ENCODE measurements at regions not wholly inside any gene's neighbourhood (a gene's known extent, or its start where the extent isn't known, plus 50 kb on each side); places are given as distances from the start of the nearest gene placed in this dataset.

DNA sequence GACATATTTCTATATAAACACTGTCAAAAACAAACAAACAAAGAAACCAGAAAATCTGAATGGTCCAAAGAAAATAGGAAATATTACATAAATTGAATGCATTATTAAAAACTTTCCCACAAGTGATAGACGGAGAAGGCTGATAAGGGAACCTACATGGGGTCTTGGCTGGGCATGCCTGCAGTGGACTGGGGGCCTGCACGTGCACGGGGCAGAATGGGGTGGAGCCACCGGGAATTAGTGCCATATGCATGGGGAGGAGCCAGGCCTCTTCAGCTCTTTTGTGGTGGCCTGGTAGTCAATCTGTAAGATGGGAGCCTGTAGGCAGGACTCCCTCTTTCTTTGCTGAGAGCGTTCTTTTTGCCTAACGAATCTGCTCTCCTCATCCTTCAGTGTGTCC is 1031.7 kb upstream of the FBXO33 start:
- DNase-seq = no peak

DNA sequence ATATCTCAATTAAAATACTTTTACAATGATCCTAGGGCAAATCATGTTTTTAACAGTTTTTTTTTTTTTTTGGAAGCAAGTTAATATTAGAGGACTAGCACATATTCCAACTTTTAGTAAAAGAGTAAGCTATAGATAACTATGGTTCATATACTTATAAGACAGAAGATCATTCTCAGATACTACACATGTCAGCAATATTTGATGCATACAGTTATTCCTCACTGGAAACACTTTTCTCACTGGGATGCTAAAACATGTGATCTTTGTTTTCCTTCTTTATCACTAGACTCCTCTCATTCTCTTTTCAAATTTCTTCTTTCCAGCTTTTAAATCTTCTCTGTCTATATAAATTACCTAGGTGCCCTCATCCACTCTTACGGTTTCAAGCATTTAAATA is 1020.4 kb upstream of the FBXO33 start:
- DNase-seq = no peak

DNA sequence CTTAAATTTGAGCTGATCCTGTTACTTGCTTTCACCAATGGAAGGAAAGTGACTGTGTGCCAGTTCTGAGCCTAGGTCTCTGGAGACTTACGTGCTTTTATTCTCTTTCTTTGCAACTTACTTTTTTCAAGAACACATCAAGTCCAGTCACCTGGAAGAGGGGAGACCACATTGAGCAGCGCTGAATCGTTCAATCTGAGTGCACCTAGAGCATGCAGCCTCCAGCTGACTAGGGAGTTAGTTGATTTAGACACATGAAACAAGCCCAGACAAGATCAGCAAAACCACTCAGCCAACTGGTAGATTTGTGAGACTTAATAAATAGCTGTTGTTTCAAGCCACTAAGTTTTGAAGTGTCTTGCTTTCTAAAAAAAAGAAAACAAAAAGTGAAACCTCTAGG is 1014.8 kb upstream of the FBXO33 start:
- DNase-seq = no peak

DNA sequence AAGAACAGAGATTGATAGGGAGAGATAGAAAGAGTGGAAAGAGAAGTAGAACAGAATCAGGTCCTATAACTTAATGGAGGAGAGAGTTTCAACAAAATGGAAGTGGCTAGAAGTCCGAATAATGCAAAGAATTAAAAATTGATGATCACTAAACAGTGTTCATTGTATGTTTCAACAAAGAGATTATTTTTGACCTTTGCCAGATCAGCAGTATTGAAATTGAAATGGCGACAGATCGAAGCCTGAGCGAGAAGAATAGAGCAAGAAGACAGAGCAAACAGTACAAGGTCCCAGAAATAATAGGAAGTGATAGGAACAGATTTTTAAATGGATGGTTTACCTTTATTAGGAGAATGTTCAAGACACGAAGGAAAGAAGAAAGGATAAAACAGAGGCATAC is 1012.8 kb upstream of the FBXO33 start:
- DNase-seq = no peak

DNA sequence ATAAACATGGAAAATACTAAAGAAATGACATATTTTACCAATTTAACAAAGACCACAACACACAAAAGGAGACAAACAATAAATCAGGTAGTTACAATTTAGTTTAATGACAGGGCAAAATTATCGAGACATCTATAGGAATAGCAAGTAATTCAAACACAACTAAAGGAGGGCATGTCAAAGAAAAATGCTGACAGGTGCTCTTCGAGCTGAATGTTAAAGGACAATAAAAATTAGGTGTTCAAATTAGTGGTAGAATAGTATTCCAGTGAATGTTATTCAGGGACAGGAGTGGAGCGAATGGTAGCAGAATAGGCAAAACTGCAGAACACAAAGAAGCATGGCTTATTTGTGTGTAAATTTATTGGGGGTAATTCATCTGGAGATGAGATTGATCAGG is 1004.3 kb upstream of the FBXO33 start:
- no peak for DNase-seq

DNA sequence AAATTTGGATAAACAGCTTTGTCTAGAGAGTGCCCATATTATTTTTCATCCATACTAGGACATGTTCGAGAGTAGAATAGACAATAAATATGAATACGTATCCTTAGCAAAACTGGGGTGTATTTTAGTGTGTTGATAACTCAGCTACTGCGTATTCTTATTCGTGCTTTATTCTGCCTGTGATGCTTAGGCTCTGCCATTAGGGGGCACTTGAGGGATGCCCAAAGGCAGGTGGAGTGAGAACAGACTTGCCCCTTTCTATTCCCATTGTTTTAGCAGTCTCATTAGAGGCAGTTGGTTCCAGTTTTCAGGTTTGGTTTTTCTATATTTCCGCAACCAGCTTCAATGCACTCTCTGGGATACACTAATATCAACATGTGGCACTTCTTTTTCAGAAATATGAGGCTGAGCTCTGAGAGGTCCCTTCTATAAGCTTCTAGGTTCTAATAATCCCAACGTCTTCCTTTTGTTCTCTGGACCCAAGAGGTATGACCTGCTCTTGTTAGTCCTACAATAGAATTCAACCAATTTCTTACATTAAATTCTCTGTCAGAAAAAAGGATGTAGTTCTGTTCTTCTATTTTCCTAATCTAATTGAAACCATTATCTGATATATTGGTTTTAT is 985.7 kb upstream of the FBXO33 start:
- peak; percentile 74 to 83 for DNase-seq

DNA sequence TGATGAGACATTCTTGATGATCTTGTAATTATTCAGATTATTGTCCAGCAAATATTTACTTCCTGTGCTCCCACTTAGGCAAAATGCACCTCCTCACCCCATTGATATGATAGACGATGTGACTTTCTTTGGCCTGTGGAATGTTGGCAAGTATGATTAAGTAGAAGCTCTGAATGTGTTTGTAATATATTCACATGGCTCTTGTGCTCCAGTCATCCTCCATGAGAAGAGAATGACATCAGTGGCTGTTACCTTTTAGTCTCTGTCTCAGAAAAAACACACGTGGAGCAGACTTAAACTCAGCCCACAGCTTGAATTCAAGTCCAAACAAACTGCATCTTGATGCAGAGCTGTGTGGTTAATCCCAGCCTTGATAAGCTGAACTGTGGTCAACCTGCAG is 984.3 kb upstream of the FBXO33 start:
- no peak for DNase-seq

DNA sequence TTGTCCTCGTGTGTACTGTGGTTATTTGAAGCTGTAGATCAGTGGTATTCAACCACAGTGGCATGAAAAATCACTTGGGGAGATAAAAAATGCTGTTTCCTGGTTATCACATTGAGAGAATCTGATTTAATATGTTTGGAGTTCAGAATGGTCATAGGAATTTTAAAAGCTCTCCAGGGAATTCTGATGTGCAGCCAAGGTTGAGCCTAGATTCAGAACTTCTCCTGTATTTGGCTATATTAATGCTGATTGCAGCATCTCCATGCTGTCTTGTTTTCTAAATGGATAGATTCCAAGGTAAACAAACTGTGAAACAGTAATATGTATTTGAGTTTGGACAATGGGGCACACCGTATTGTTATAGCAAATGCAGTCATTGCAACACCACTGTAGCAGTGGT is 982.2 kb upstream of the FBXO33 start:
- peak in 1 of 2 experiments; percentile 11 for DNase-seq

DNA sequence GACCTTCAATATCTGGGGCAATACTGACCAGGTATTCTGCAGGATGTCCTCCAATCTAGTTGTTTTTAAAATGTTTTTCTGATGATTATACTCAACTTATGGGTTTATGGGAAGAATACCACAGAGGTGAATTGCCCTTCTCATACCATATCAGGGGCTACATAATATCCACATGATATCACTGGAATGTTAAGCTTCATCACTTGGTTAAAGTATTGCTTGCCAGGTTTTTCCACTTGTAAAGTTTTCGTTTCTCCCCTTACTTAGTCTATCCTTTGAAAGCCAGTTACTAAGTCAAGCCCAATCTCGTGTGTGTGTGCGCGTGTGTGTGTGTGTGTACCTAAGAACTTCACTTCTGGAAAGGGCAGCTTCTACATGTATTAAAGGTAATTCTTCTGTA is 980.9 kb upstream of the FBXO33 start:
- DNase-seq = no peak

DNA sequence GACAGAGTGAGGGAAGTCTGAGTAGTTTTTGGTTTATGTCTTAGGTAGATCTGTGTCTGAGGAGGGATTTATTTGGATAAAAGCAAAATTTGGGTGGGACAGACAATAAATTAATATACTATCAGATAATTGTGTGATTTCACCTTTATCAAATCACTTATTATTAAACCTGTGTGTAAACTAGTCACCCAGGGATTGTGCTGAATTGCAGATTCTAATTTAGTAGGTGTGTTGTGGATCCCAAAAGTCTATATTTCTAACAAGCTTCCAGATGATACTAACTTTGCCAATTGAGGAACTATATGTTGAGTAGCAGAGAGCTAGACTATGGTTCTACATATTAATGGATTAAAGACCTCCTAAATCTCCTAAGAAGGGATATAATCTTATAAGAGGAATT is 978.5 kb upstream of the FBXO33 start:
- DNase-seq = no peak

DNA sequence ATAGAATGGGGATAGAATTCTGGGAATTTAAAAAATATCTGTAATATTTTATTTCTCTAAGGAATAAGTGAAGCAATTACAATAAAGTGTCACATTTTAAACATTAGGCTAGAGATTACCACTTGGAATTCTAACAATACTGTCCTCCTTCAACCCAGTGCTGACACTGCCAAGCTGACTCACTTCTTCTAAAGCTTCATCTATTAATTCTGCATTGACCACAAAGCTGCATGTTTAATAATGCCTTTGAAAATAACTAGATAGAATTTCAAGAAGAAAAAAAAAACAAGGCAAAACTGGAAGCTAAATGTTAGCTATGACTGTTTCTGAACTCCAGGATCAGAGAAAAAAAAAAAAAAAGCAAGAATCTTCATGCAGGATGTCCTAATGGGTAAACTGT is 970.7 kb upstream of the FBXO33 start:
- DNase-seq = no peak

DNA sequence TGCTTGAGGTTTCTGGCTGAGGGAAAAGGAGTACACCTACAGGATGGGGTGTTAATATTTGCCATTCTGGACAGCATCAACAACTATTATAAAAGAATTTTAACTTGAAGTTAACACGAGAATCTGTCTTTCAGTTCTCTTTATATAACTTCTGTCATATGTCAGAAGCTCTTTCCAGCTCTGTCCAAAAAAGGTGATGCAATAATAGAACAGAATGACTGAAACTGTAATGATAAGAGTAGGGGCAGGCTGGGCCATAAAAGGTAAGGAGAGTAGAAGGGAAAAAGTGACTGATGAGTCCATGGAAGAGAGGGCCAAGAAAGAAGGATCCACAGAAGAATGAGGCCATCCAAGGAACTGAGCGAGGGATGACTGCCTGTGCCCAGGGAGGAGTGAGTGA is 966.7 kb upstream of the FBXO33 start:
- DNase-seq = no peak

DNA sequence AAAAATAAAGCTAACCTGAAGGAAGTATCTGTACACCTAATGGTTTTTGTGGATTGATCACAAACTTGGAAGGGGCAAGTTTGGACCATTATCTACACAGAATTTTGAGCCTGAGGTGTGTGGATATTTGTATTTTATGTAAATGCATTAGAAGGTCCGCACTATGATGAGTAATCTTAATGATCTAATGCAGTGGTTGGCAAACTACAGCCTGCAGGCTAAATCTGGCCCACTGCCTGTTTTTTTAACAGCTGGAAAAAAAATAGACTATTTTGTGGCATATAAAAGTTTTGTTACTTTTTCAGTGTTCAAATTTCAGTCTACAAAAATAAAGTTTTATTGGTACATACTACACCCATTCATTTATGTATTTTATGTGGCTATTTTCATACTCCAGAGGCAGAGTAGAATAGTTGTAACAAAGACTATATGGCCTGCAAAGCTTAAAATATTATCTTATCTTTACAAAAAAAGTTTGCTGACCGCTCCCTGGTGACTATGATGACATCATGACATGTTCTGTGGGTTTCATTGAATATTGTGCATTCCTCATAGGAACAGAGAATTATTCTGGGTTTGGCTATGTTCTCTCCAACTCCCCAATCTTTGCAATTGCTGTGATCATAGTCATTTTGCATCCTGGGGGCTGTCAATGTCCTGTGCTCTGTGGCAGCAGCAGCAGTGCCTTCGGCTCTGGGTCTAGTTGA is 962.6 kb upstream of the FBXO33 start:
- DNase-seq = no peak

DNA sequence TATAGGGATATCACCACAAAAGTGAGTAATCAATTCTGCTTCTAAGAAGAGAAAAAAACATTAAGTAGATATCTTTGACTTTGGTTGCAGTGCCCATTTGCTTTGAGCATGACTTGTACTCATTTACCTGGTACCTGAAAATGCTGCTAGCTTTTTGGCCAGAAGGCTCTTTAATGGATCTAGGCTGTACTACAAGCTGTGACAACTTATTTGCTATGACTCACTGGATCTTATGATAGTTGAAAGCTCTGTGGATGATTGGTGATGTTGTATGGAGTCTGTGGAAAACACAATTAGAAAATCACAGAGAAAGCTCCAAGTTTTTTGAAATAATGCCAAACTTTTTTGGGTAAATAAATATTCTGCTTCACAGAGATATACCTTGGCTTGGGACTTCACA is 960.9 kb upstream of the FBXO33 start:
- DNase-seq = no peak

DNA sequence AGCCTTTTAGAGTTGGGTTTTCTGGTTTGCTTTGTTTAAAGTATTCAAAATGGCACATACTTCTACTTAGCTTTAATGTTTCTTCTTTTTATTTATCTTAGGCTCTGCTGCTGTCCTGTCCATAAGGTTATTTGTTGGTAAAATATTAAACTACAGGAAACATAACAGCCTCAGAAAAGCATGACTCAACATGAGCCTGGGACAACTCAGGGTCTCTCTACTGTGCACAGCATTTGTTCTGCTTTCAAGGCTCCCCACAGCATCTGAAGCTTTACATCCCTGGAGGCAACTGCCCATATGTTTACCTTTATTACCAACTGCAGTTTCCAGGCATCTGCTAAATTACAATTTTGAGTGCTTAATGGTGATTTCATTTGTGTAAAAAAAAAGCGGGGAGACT is 954.2 kb upstream of the FBXO33 start:
- no peak for DNase-seq

DNA sequence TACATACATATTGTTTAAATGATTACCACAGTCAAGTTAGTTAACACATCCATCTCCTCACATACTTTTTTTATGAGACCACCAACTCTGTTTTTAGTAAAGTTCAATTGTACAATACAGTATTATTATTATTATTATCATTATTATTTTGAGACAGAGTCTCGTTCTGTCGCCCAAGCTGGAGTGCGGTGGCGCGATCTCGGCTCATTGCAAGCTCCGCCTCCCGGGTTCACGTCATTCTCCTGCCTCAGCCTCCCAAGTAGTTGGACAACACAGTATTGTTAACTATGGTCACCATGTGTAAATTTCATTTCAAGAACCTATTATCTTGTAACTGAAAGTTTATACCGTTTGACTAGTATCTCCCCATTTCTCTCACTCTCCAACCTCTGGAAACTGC is 942.0 kb upstream of the FBXO33 start:
- no peak for DNase-seq

DNA sequence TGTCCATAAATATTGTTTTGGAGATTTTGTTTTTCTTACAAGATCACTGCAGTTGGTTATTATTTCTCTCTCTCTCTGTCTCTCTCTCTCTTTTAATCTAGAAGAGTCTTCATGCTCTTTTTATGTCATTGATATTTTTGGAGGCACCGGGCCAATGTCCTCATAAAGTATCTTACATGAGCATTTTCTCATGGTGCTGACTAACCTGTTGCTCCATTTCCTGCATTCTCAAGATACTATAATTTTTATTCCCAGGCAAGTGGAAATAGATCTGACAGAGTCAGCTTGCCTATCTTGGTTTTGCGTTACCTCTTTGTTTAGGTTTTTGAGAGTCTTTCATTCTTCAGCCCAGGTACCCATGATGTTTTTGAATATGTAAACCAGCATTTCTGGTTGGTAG is 938.8 kb upstream of the FBXO33 start:
- DNase-seq = no peak

DNA sequence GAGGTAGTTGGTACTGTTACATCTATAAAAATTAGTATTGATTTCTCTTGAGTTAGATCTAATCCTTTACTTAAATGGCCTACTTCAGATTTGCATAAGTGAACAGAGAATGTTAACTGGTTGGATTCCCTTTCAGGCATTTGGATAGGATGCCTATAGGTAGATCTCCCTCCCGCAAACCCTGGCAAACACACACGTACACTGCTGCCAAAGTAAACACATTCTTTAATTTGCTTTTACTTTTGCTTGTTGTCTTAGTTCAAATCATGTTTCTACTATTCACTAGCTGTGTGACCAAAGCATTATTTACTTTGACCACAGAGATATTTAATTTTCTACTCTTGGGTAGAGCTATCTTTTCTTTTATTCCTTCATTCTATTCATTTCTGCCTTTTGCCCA is 936.1 kb upstream of the FBXO33 start:
- DNase-seq = peak; percentile 20 to 29

DNA sequence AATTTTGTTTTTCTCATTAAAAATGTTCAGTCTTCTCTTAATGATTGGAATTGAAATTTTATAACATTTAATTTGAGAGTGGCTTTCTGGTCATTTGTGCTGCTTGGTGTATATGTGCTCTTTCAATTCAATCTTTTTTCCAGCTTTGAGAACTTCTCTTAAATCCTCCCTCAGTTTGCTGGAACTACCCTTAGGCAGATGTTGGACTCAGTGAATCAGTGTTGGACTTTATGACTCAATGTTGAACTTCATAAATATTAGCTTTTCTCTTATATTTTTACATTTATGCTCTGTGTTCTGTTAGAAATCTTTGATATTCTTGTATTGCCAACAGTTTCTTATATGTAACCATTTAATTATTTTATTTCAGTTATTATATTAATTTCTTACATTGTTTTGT is 935.5 kb upstream of the FBXO33 start:
- DNase-seq = no peak

DNA sequence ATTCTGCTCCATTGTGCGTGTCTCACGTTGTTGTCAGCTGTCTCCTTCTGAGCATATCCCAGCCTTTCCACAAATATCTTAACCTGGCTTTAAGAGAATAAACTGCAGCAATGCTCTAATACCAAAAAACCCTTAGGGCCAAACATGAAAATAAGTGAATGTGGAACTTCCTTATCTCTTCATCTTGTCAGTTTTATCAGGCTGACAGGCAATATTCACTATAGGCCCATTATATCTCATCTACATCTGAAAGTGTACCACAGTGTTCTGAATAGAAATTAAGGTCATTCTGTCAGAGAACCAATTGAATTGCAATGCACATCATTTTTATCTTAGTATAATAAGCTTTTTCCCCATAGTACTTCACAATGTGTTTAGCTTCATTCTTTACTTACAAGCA is 933.1 kb upstream of the FBXO33 start:
- DNase-seq = no peak

DNA sequence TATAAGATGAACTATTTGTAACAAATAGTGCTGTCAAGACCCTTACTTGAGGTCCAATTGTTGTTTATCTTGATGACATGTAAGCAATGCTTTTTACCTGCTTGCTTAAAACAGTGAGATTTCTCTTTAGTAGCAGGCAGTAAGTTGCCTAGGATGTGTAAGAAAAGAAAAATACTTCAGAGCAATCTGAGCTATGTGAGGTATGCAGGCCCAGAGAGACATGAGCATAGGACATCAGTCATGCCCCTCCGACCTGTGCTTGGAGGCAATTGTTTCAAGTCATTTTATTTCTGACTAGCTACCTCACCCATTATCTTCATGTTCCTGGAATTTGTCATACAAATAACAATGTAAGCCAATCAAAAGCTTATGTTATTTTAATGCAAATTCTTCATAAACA is 930.6 kb upstream of the FBXO33 start:
- DNase-seq = no peak

DNA sequence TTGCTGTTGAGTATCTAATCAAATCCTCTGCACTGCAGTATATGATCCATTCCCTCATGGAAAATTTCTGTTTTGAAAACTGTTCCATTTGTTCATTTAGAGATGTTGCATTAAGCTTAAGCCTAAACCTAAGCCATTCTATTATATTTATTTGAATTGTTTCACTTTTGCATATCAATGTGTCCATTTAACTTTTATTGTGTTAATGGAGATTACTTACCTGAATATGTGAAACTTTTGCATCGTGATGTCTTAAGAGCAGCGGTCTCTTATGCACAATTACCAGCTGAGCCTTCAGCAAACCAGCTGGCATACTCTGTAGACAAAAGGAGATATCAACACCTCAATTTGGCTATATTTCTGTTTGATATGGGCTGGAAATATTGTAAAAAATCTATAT is 922.5 kb upstream of the FBXO33 start:
- DNase-seq = no peak

DNA sequence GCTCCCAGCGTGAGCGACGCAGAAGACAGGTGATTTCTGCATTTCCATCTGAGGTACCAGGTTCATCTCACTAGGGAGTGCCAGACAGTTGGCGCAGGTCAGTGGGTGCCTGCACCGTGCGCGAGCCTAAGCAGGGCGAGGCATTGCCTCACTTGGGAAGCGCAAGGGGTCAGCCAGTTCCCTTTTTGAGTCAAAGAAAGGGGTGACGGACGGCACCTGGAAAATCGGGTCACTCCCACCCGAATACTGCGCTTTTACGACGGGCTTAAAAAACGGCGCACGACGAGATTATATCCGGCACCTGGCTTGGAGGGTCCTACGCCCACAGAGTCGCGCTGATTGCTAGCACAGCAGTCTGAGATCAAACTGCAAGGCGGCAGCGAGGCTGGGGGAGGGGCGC is 915.9 kb upstream of the FBXO33 start:
- DNase-seq = peak in 1 of 2 experiments; percentile 13

DNA sequence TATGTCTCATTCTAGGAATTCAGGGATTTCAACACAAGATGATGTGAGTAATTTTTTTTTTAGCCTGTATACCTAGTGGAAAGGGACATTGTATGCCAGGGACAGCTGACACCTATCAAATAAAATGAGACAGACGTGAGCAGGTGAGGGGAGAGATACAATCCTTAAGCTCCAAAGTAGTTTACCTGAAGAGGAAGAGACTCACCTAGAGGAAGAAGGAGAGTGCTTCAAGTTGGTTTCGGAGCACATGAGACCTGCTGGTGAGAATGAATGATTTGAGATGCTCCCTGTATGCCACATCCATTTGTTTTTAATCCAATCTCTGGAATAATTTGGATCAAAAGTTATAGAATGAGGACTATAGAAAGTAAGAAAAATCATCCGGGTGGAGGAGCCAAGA is 915.4 kb upstream of the FBXO33 start:
- peak in 1 of 2 experiments; percentile 3 for DNase-seq

DNA sequence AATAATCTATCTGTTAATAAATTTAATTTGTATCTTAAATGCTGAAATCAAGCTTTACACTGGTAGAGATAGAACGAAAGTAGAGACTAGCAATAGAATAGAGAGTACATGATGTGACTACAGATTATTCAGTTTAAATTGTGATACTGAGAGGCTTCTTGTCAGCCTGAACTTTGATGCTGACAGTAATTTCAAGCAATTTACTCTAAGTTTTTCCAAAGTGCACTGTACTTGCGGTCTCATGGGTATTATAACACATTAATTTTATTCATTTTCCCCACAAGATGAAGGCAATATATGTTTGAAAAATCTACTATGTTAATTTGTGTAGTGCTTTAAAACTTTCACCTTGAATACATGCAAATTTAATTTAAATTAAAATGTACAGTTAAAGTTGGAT is 914.0 kb upstream of the FBXO33 start:
- DNase-seq = no peak

All from SHP77 (cell line).